Liver (tissue), 8 donors: ENCODE measurements at regions not wholly inside any gene's neighbourhood (a gene's known extent, or its start where the extent isn't known, plus 50 kb on each side); places are given as distances from the start of the nearest gene placed in this dataset.

Source experiments
- DNase-seq: peaks from one replicate; pipeline ENCODE4 v3.0.0-alpha.2; 2017; ENCODE audit warnings: low spot score
- H3K27ac ChIP-seq, 2 donors: one replicate each; pipeline ENCODE4 v1.7.0; 2013; ENCODE audit warnings: inconsistent platforms in 2 of 2, low read length in 2 of 2, control low read depth in 1 of 2, low read depth in 1 of 2, mild to moderate bottlenecking in 1 of 2
- H3K27me3 ChIP-seq, 4 donors: one replicate each; pipeline versions ENCODE4 v1.6.1 to v1.7.0; 2013; ENCODE audit warnings: low read length in 3 of 4, inconsistent platforms in 1 of 4, mild to moderate bottlenecking in 1 of 4, moderate library complexity in 1 of 4; ENCODE audit not compliant: control insufficient read depth in 4 of 4, insufficient read depth in 4 of 4
- H3K36me3 ChIP-seq, 4 donors: one replicate each; pipeline versions ENCODE4 v1.6.1 to v1.7.0; 2013; ENCODE audit warnings: low read length in 3 of 4, mild to moderate bottlenecking in 3 of 4, low read depth in 1 of 4, moderate library complexity in 1 of 4; ENCODE audit not compliant: control insufficient read depth in 4 of 4, insufficient read depth in 3 of 4
- H3K4me1 ChIP-seq, 4 donors: one replicate each; pipeline versions ENCODE4 v1.6.1 to v1.7.0; 2013; ENCODE audit warnings: low read length in 3 of 4, mild to moderate bottlenecking in 3 of 4, moderate library complexity in 1 of 4; ENCODE audit not compliant: control insufficient read depth in 4 of 4, insufficient read depth in 4 of 4
- H3K4me3 ChIP-seq, 3 donors: one replicate each; pipeline versions ENCODE4 v1.6.1 to v1.7.0; 2013; ENCODE audit warnings: low read length in 3 of 3, control low read depth in 1 of 3, low read depth in 1 of 3, mild to moderate bottlenecking in 1 of 3
- H3K9ac ChIP-seq, 2 donors: one replicate each; pipeline ENCODE4 v1.7.0; 2013; ENCODE audit warnings: low read length in 2 of 2, mild to moderate bottlenecking in 2 of 2, moderate library complexity in 2 of 2, control low read depth in 1 of 2, low read depth in 1 of 2
- H3K9me3 ChIP-seq, 4 donors: one replicate each; pipeline versions ENCODE4 v1.6.1 to v1.7.0; 2013; ENCODE audit warnings: low read length in 3 of 4; ENCODE audit not compliant: control insufficient read depth in 4 of 4
- ATF3 ChIP-seq: IDR thresholded peaks from 2 replicates; pipeline ENCODE4 v1.6.1; 2016; ENCODE audit warnings: antibody characterized with exemption
- CTCF ChIP-seq: fragments of 150-350 bp; IDR thresholded peaks from 2 replicates; pipeline ENCODE4 v1.5.1; 2017; ENCODE audit warnings: improper control_type of control experiment, low read depth, low read length; ENCODE audit not compliant: missing input control
- EGR1 ChIP-seq, 2 donors: IDR thresholded peaks; 2 replicates each; pipeline ENCODE4 v1.6.1; 2016 to 2018; ENCODE audit warnings: antibody characterized with exemption in 2 of 2, low read depth in 2 of 2
- FOXA1 ChIP-seq: IDR thresholded peaks from 2 replicates; pipeline ENCODE4 v1.6.1; 2016; ENCODE audit warnings: antibody characterized with exemption
- FOXA2 ChIP-seq: IDR thresholded peaks from 2 replicates; pipeline ENCODE4 v1.6.1; 2016; ENCODE audit warnings: antibody characterized with exemption
- GABPA ChIP-seq, 2 donors: IDR thresholded peaks in 1 of 2; conservative IDR thresholded peaks in 1 of 2; 2 replicates each; pipeline ENCODE4 v1.6.1; 2016; ENCODE audit warnings: antibody characterized with exemption in 2 of 2, mild to moderate bottlenecking in 1 of 2, moderate library complexity in 1 of 2
- HNF4A ChIP-seq, 2 donors: conservative IDR thresholded peaks; 2 replicates each; pipeline ENCODE4 v1.6.1; 2016; ENCODE audit warnings: antibody characterized with exemption in 2 of 2, mild to moderate bottlenecking in 2 of 2
- HNF4G ChIP-seq: IDR thresholded peaks from 2 replicates; pipeline ENCODE4 v1.6.1; 2016; ENCODE audit warnings: antibody characterized with exemption
- JUND ChIP-seq, 2 donors: IDR thresholded peaks; 2 replicates each; pipeline ENCODE4 v1.6.1; 2016; ENCODE audit warnings: antibody characterized with exemption in 2 of 2
- MAX ChIP-seq: IDR thresholded peaks from 2 replicates; pipeline ENCODE4 v1.6.1; 2016; ENCODE audit warnings: antibody characterized with exemption
- NR2F2 ChIP-seq: IDR thresholded peaks from 2 replicates; pipeline ENCODE4 v1.6.1; 2016; ENCODE audit warnings: antibody characterized with exemption
- RAD21 ChIP-seq, 2 donors: IDR thresholded peaks; 2 replicates each; pipeline ENCODE4 v1.6.1; 2016; ENCODE audit warnings: antibody characterized with exemption in 2 of 2, mild to moderate bottlenecking in 2 of 2
- REST ChIP-seq: IDR thresholded peaks from 2 replicates; pipeline ENCODE4 v1.6.1; 2016; ENCODE audit warnings: antibody characterized with exemption, mild to moderate bottlenecking
- RXRA ChIP-seq, 2 donors: IDR thresholded peaks; 2 replicates each; pipeline ENCODE4 v1.6.1; 2017 to 2018; ENCODE audit warnings: antibody characterized with exemption in 2 of 2, mild to moderate bottlenecking in 1 of 2
- SP1 ChIP-seq: IDR thresholded peaks from 2 replicates; pipeline ENCODE4 v1.6.1; 2018; ENCODE audit warnings: antibody characterized with exemption, mild to moderate bottlenecking
- TAF1 ChIP-seq: conservative IDR thresholded peaks from 2 replicates; pipeline ENCODE4 v1.6.1; 2016; ENCODE audit warnings: antibody characterized with exemption, mild to moderate bottlenecking
- YY1 ChIP-seq: IDR thresholded peaks from 2 replicates; pipeline ENCODE4 v1.6.1; 2016; ENCODE audit warnings: antibody characterized with exemption, mild to moderate bottlenecking
- ZBTB33 ChIP-seq: IDR thresholded peaks from 2 replicates; pipeline ENCODE4 v1.6.1; 2016; ENCODE audit warnings: antibody characterized with exemption
- WGBS: extraction: QIAGEN DNeasy Blood & Tissue Kit; methylation state at CpG from one replicate; pipeline ENCODE4 v1.1.7; 2013; 5-methylcytosine and 5-hydroxymethylcytosine counted together
- donor health status: healthy.
- donor health status: healthy.
- donor health status: healthy.
- donor health status: healthy.
- donor health status: healthy.

GRCh38 chr22:47446821-47447810 is 684.7 kb downstream of the TBC1D22A start:
- WGBS, result 85% methylated on average over 28 of the region's 28 CpGs
- Histone ChIP-seq H3K9me3 (peaks cover 0 to 3% (median 0%) of the 10 kb centered on the region in 4 donors), H3K27ac (no peak overlapping the region), H3K9ac (no peak overlapping the region), H3K4me3 (no peak overlapping the region), H3K27me3 (peaks cover 0 to 2% (median 0%) of the 10 kb centered on the region in 4 donors), H3K36me3 (no peaks in the 10 kb centered on the region), H3K4me1 (no peaks in the 10 kb centered on the region)
- TF ChIP-seq FOXA1 (no peak), HNF4G (no peak), HNF4A (conservative IDR thresholded peaks at IDR 0.05) (no peak), SP1 (no peak), MAX (no peak), ZBTB33 (no peak), FOXA2 (no peak), GABPA (IDR thresholded peaks at IDR 0.05 in 1 of 2, conservative IDR thresholded peaks at IDR 0.05 in 1 of 2) (no peak), NR2F2 (no peak), RAD21 (IDR thresholded peaks at IDR 0.05) (no peak), CTCF (no peak), JUND (IDR thresholded peaks at IDR 0.05) (no peak), YY1 (no peak), EGR1 (IDR thresholded peaks at IDR 0.05; ENCODE audit: low read depth in 2 of 2) (no peak), RXRA (IDR thresholded peaks at IDR 0.05) (no peak), ATF3 (no peak), TAF1 (no peak), REST (no peak)
- DNase-seq, result no peak
